Astrocyte (in vitro differentiated cells and primary cell): ENCODE measurements at regions not wholly inside any gene's neighbourhood (a gene's known extent, or its start where the extent isn't known, plus 50 kb on each side); places are given as distances from the start of the nearest gene placed in this dataset.
"Not testable (repeated sequence)": the region's sequence is repeated elsewhere in the genome, so short reads cannot be mapped to it uniquely, and the experiment has no call there.

ENCODE experiments used
- DNase-seq: peaks from one replicate; pipeline ENCODE4 v3.0.0-alpha.2; 2010; ENCODE audit warnings: low read depth
- FAIRE-seq: peaks from 2 replicates; lab custom pipeline; 2011; peaks lifted over from hg19 to GRCh38; lab: Jason Lieb, UNC
- H2AFZ ChIP-seq: 2 replicates; pipeline ENCODE4 v1.6.0; 2012; ENCODE audit warnings: low read depth, low read length, inconsistent platforms
- H3K27ac ChIP-seq: 2 replicates; pipeline ENCODE4 v1.5.1; 2011; ENCODE audit warnings: low read depth, low read length, inconsistent platforms
- H3K27me3 ChIP-seq: 2 replicates; pipeline ENCODE4 v1.6.0; 2011; ENCODE audit warnings: low read length, inconsistent platforms; ENCODE audit not compliant: insufficient read depth
- H3K36me3 ChIP-seq: 2 replicates; pipeline ENCODE4 v1.5.1; 2011; ENCODE audit warnings: low read length, inconsistent platforms; ENCODE audit not compliant: insufficient read depth
- H3K4me1 ChIP-seq: 2 replicates; pipeline ENCODE4 v1.5.1; 2011; ENCODE audit warnings: low read length, inconsistent platforms; ENCODE audit not compliant: insufficient read depth
- H3K4me2 ChIP-seq: 2 replicates; pipeline ENCODE4 v1.6.0; 2012; ENCODE audit warnings: low read length, inconsistent platforms
- H3K4me3 ChIP-seq: 2 replicates; pipeline ENCODE4 v1.5.1; 2011; ENCODE audit warnings: low read depth, mild to moderate bottlenecking, low read length, inconsistent platforms; ENCODE audit not compliant: insufficient read depth
- H3K79me2 ChIP-seq: 2 replicates; pipeline ENCODE4 v1.6.0; 2012; ENCODE audit warnings: mild to moderate bottlenecking, low read length, inconsistent platforms; ENCODE audit not compliant: insufficient read depth
- H3K9ac ChIP-seq: 2 replicates; pipeline ENCODE4 v1.6.0; 2012; ENCODE audit warnings: mild to moderate bottlenecking, low read length, inconsistent platforms
- H3K9me3 ChIP-seq: 2 replicates; pipeline ENCODE4 v1.5.1; 2012; ENCODE audit warnings: low read depth, mild to moderate bottlenecking, low read length, inconsistent platforms; ENCODE audit not compliant: insufficient read depth
- H4K20me1 ChIP-seq: 2 replicates; pipeline ENCODE4 v1.6.0; 2012; ENCODE audit warnings: low read length, inconsistent platforms; ENCODE audit not compliant: insufficient read depth
- H3K27ac Mint-ChIP-seq: one replicate; pipeline ENCODE4 v1.8.0; 2021; ENCODE audit warnings: mild to moderate bottlenecking, mixed read lengths; ENCODE audit not compliant: unreplicated experiment
- H3K27me3 Mint-ChIP-seq: one replicate; pipeline ENCODE4 v1.8.0; 2021; ENCODE audit warnings: low read depth, mixed read lengths; ENCODE audit not compliant: unreplicated experiment
- H3K36me3 Mint-ChIP-seq: one replicate; pipeline ENCODE4 v1.8.0; 2021; ENCODE audit warnings: low read depth, mixed read lengths; ENCODE audit not compliant: unreplicated experiment
- H3K4me1 Mint-ChIP-seq: one replicate; pipeline ENCODE4 v1.8.0; 2021; ENCODE audit warnings: low read depth, mixed read lengths; ENCODE audit not compliant: unreplicated experiment
- H3K4me3 Mint-ChIP-seq: one replicate; pipeline ENCODE4 v1.8.0; 2021; ENCODE audit warnings: mild to moderate bottlenecking, moderate library complexity, mixed read lengths; ENCODE audit not compliant: unreplicated experiment
- H3K9me3 Mint-ChIP-seq: one replicate; pipeline ENCODE4 v1.8.0; 2021; ENCODE audit warnings: mild to moderate bottlenecking, mixed read lengths; ENCODE audit not compliant: unreplicated experiment
- CTCF ChIP-seq: IDR thresholded peaks from 2 replicates; pipeline ENCODE4 v1.5.1; 2011; ENCODE audit warnings: low read depth, mild to moderate bottlenecking, inconsistent platforms, low read length, moderate library complexity; ENCODE audit not compliant: insufficient read depth
- EZH2 ChIP-seq: IDR thresholded peaks from 2 replicates; pipeline ENCODE4 v1.6.1; 2012; ENCODE audit warnings: mild to moderate bottlenecking, low read length, inconsistent platforms; ENCODE audit not compliant: insufficient read depth

- Histone ChIP-seq H3K36me3 (no peaks in the 10 kb centered on the region), H3K27ac (no peak overlapping the region), H3K4me3 (no peak overlapping the region), H3K79me2 (no peaks in the 10 kb centered on the region), H2AFZ (no peak overlapping the region), H3K9me3 (no peaks in the 10 kb centered on the region), H3K4me2 (no peak overlapping the region), H3K9ac (no peak overlapping the region), H3K4me1 (no peaks in the 10 kb centered on the region), H4K20me1 (no peaks in the 10 kb centered on the region), H3K27me3 (no peaks in the 10 kb centered on the region)
- DNase-seq (no peak), FAIRE-seq (no peak)
- Mint-ChIP-seq H3K4me3 (no peak overlapping the region), H3K4me1 (no peaks in the 10 kb centered on the region), H3K27ac (no peak overlapping the region), H3K36me3 (no peaks in the 10 kb centered on the region), H3K27me3 (peaks cover 8% of the 10 kb centered on the region), H3K9me3 (no peaks in the 10 kb centered on the region)
- TF ChIP-seq EZH2 (no peak), CTCF (no peak)
Measured at GRCh38 chrX:17976955-17977354, 115.9 kb upstream of the RAI2 start.

GRCh38 chrX:17975349-17975748 is 114.3 kb upstream of the RAI2 start:
- not testable (repeated sequence) for H3K27me3 ChIP-seq, H3K4me2 ChIP-seq, H2AFZ ChIP-seq, H3K27ac Mint-ChIP-seq, H3K9me3 ChIP-seq, H3K27me3 Mint-ChIP-seq, H3K79me2 ChIP-seq, FAIRE-seq, H3K36me3 Mint-ChIP-seq, H3K4me1 Mint-ChIP-seq, H3K4me1 ChIP-seq, H4K20me1 ChIP-seq, H3K4me3 ChIP-seq, H3K9ac ChIP-seq, H3K27ac ChIP-seq, DNase-seq, H3K9me3 Mint-ChIP-seq, H3K4me3 Mint-ChIP-seq, H3K36me3 ChIP-seq

- Histone ChIP-seq H3K27ac (no peak overlapping the region), H3K4me3 (no peak overlapping the region), H3K36me3 (no peaks in the 10 kb centered on the region), H3K4me2 (no peak overlapping the region), H4K20me1 (no peaks in the 10 kb centered on the region), H2AFZ (no peak overlapping the region), H3K4me1 (no peaks in the 10 kb centered on the region), H3K79me2 (no peaks in the 10 kb centered on the region), H3K27me3 (no peaks in the 10 kb centered on the region), H3K9ac (no peak overlapping the region), H3K9me3 (no peaks in the 10 kb centered on the region)
- H3K4me1 Mint-ChIP-seq: no peaks in the 10 kb centered on the region
- no peak overlapping the region for H3K4me3 Mint-ChIP-seq
- H3K27me3 Mint-ChIP-seq: no peaks in the 10 kb centered on the region
- FAIRE-seq (no peak), DNase-seq (no peak)
- no peaks in the 10 kb centered on the region for H3K36me3 Mint-ChIP-seq
- H3K27ac Mint-ChIP-seq: no peak overlapping the region
- no peaks in the 10 kb centered on the region for H3K9me3 Mint-ChIP-seq
- TF ChIP-seq EZH2 (no peak), CTCF (no peak)
Measured at GRCh38 chrX:17968367-17968766, 107.3 kb upstream of the RAI2 start.
